ENCODE measurements at regions not wholly inside any gene's neighbourhood (a gene's known extent, or its start where the extent isn't known, plus 50 kb on each side); places are given as distances from the start of the nearest gene placed in this dataset.

- no peak for DNase-seq (ENCODE audit: low read depth)
- TF ChIP-seq, protein P1, sequence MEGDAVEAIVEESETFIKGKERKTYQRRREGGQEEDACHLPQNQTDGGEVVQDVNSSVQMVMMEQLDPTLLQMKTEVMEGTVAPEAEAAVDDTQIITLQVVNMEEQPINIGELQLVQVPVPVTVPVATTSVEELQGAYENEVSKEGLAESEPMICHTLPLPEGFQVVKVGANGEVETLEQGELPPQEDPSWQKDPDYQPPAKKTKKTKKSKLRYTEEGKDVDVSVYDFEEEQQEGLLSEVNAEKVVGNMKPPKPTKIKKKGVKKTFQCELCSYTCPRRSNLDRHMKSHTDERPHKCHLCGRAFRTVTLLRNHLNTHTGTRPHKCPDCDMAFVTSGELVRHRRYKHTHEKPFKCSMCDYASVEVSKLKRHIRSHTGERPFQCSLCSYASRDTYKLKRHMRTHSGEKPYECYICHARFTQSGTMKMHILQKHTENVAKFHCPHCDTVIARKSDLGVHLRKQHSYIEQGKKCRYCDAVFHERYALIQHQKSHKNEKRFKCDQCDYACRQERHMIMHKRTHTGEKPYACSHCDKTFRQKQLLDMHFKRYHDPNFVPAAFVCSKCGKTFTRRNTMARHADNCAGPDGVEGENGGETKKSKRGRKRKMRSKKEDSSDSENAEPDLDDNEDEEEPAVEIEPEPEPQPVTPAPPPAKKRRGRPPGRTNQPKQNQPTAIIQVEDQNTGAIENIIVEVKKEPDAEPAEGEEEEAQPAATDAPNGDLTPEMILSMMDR (conservative IDR thresholded peaks at IDR 0.05; ENCODE audit: low read length) = no peak
- H3K4me3 ChIP-seq (ENCODE audit: low read length) = no peak overlapping the region
These were observed 545.1 kb downstream of the SH2D4B start for GRCh38 chr10:81082621-81083376.

GRCh38 chr10:81093056-81093455 is 555.4 kb downstream of the SH2D4B start:
- H3K4me3 ChIP-seq (ENCODE audit: low read length) = no peak overlapping the region
- TF ChIP-seq, protein P1 (conservative IDR thresholded peaks at IDR 0.05; ENCODE audit: low read length) = no peak
- DNase-seq (ENCODE audit: low read depth) = no peak

DNA sequence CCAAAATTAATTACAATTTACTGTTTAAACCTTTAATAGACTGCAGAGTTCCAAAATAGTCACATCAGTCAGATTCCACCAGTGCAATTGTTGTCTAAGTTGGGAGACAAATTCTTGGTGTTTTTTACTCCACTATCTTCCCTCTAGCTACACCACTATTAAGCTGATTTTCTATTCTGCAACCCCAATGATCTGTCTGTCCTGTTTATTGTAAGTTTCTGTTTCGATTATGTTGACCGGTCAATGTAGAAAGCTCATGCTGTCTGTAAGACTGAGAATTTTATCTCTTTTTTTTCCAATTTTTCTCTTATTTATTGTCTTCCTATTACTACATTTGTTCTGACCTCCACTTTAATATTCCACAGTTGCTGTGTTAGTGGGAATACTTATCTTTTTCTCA is 557.5 kb downstream of the SH2D4B start:
- TF ChIP-seq, protein P1 (conservative IDR thresholded peaks at IDR 0.05; ENCODE audit: low read length) = no peak

GRCh38 chr10:81096558-81096957 is 558.9 kb downstream of the SH2D4B start:
- no peak overlapping the region for H3K4me3 ChIP-seq (ENCODE audit: low read length)
- DNase-seq (ENCODE audit: low read depth) = no peak
- TF ChIP-seq, protein P1 (conservative IDR thresholded peaks at IDR 0.05; ENCODE audit: low read length) = no peak

More for the DNA sequence above, 557.5 kb downstream of the SH2D4B start:
- no peak for DNase-seq (ENCODE audit: low read depth)
- H3K4me3 ChIP-seq (ENCODE audit: low read length) = no peak overlapping the region

DNA sequence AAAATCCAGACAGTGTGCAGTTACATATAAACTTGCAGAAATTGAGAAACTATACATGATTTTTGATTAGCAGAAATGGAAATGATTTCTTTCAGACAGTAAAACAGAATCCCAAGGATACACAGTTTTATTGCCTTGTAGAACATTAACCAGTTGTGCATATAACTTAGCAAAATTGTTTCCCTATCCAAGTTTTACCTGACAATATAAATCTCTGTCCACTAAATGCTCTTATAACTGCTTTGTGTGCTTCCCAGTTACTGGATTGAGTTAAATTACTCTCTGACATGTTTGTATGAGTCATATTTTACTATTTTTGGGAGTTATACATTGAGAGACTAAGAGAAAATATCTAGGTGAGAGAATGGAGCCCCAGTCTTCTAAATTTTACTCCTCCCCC is 563.4 kb downstream of the SH2D4B start:
- no peak overlapping the region for H3K4me3 ChIP-seq (ENCODE audit: low read length)
- no peak for DNase-seq (ENCODE audit: low read depth)
- TF ChIP-seq, protein P1 (conservative IDR thresholded peaks at IDR 0.05; ENCODE audit: low read length) = no peak

DNA sequence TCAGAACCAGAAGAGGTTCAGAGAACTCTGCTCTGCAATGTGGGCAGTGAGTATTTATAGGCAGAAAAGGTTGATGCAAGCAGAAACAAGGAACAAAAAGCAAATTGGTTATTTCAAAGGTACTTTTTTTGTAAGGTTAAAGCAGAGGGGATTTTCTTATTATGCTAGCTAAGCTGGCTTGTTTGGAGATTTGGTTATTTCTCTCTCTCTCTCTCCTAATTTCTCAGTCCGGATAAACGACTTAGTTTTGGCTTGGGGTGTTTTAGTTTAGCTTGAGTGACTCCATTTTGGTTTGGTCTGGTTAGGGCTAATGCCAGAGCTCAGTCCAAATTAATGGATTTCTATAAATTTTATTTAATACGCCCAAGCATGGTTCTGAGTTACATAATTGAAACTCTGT is 566.8 kb downstream of the SH2D4B start:
- no peak for DNase-seq (ENCODE audit: low read depth)
- TF ChIP-seq, protein P1 (conservative IDR thresholded peaks at IDR 0.05; ENCODE audit: low read length) = no peak
- H3K4me3 ChIP-seq (ENCODE audit: low read length) = no peak overlapping the region

DNA sequence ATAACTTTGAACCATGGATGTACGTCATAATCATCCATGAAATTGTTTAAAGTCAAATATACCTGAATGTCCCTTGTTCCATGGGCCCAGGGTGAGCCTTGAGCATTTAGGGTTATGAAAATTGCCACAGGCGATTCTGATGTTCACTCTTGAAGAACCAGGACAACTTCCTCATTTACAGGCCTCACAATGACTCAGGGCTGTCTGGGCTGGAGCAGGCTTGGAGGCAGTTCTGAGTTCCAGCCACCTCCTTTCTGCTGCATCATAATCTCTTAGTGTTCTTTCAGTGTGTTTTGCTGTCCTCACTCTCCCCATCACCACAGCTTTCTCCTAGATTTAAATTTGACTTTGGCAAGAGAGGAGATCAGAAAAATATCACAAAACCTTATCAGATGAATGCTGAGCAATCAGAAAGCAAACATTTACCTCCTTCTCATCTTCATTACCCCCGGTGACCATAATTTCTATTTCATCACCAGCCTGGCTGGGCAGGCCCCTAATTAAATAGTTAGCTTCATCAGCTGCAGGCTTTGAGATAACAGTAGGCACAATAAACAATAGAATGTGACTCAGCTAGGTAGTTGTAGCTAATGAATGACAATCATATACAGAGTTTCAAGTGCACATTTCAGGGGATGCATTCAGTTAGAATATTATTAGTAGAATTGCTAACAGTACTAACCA is 571.0 kb downstream of the SH2D4B start:
- DNase-seq (ENCODE audit: low read depth) = no peak
- TF ChIP-seq, protein P1 (conservative IDR thresholded peaks at IDR 0.05; ENCODE audit: low read length) = no peak
- no peak overlapping the region for H3K4me3 ChIP-seq (ENCODE audit: low read length)
